ENCODE measurements at regions not wholly inside any gene's neighbourhood (a gene's known extent, or its start where the extent isn't known, plus 50 kb on each side); places are given as distances from the start of the nearest gene placed in this dataset.
"Not testable (repeated sequence)": the region's sequence is repeated elsewhere in the genome, so short reads cannot be mapped to it uniquely, and the experiment has no call there.

GRCh38 chr3:135636596-135636995, 328.9 kb upstream of the PPP2R3A start:
- no peak for DNase-seq (ENCODE audit: low spot score)

DNA sequence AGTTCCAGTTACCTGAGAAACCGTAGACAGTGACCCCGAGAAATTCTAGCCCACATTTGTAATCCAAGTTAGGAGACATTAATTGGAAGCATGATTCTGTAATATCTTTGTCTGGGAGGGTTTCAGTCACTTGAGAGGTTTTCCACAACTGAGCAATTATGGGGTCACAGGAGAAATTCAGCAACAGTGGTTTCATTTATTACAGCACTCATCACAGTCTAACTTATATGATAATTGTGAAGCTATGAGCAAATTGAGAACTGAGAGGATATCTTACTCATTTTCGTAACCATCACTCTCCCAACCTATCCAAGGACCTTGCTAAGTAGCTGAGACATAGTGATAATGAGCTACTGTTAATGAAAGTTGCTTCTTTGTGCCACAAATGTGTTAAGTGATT, 328.5 kb upstream of the PPP2R3A start:
- DNase-seq (ENCODE audit: low spot score): no peak

DNA sequence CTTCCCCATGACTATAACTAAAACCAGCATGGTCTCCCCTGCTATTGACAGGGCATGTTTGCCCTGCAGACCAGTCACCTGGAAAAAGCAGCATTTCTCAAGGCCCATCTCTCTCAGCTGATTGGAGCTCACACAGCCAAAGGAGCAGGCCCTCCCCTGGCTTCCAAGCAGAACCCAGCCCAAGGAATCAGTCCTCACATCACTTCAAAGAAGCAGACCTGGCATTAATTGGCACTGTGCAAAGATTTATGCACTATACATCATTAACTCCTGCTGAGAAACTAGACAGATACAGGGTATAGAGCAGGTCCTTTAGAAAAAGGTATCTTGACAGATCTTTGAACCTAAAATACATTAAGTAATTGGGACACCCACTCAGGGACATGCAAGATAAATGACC, 323.8 kb upstream of the PPP2R3A start:
- no peak for DNase-seq (ENCODE audit: low spot score)

DNA sequence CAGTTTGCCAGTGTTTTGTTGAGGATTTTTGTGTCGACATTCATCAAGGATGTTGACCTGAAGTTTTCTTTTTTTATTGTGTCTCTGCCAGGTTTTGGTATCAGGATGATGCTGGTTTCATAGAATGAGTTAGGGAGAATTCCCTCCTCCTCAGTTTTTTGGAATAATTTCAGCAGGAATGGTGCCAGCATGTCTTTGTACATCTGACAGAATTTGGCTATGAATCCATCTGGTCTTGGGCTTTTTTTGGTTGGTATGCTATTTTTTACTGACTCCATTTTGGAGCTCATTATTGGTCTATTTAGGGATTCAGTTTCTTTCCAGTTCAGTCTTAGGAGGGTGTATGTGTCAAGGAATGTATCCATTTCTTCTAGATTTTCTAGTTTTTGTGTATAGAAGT, 320.0 kb upstream of the PPP2R3A start:
- DNase-seq (ENCODE audit: low spot score): no peak

- DNase-seq (ENCODE audit: low spot score): no peak
Observed at GRCh38 chr3:135646873-135647272, 318.7 kb upstream of the PPP2R3A start.

DNA sequence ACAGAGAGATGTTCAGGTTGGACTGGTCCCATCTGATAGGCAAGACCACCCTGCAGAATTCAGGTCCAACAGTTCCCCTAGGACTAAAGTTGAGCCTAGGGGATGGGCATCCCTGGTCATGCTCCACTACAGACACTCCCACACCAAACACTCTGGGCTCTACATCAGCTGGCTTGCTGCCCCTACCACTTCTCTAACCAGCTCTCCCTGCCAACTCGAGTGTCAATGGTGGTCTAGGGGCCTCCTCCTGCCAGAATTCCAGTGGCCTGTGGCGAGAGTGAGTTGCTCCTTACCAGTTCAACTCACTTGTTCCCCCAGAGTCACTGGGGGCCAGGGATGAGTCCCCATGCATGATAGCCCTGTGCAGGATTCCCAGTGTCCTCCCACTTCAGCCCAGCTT, 316.2 kb upstream of the PPP2R3A start:
- DNase-seq (ENCODE audit: low spot score): no peak

DNA sequence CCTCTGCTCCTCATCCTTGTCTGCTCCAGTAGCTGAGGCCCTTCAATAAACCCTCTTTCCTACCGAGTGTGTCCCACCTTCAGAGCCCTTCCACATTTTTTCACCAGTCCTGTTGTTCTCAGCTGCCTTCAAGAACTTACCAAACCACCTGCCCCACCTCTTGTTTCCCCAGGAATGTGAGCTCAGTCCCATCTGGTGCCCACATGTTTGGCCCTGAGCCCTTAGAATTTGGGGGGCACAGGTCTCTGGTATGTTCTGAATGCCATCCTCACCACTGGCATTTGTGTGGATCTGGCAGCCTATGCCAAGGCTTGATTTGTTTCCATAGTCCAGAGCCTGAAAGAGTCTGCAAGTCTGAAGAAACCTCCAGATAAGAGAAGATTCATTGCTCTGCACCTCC, 315.2 kb upstream of the PPP2R3A start:
- DNase-seq (ENCODE audit: low spot score): no peak

DNA sequence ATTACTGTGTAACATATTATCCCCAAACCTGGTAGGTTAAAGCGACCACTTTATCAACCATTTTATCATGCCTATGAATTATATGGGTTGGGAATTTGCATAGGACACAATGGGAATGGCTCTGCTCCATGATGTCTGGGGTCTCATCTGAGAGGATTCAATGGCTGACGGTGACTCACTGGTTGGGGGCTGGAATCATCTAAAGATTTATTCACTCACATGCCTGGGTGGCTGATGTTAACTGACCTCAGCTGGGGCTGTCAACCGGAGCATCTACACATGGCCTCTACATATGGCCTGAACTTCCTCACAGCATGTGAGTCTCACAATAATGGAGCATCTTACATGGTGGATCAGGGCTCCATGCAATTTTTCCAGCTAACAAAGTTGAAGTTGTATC, 313.1 kb upstream of the PPP2R3A start:
- no peak for DNase-seq (ENCODE audit: low spot score)

- DNase-seq (ENCODE audit: low spot score): no peak
Observed at GRCh38 chr3:135655328-135655727, 310.2 kb upstream of the PPP2R3A start.

DNA sequence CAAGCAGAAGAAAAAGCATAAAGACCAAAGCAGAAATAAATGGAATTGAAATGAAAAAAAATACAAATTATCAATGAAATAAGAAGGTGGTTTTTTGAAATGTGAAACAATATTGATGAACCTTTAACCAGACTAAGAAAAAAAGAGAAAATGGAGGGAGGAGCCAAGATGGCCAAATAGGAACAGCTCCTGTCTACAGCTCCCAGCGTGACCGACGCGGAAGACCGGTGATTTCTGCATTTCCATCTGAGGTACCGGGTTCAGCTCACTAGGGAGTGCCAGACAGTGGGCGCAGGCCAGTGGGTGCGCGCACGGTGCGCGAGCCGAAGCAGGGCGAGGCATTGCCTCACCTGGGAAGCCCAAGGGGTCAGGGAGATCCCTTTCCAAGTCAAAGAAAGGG, 307.1 kb upstream of the PPP2R3A start:
- DNase-seq (ENCODE audit: low spot score): not testable (repeated sequence)

DNA sequence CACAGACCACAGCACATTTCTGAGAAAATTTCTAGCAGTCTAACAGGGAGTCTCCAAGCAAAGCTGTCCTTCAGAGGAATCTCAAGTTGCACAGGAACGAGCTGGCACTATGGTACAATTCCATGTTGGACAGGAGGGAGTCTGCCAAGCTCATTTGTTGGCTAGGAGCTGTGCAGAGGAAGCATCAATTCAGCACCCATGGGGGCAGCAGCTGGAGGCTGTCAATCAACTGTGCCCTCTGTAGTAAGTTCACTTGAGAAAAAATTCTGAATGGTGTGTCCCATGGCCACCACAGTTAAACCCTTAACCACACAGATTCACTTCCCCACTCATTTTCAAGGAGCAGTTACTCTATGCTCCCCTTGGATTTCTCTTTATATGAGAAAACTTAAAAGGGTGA, 298.5 kb upstream of the PPP2R3A start:
- DNase-seq (ENCODE audit: low spot score): no peak

DNA sequence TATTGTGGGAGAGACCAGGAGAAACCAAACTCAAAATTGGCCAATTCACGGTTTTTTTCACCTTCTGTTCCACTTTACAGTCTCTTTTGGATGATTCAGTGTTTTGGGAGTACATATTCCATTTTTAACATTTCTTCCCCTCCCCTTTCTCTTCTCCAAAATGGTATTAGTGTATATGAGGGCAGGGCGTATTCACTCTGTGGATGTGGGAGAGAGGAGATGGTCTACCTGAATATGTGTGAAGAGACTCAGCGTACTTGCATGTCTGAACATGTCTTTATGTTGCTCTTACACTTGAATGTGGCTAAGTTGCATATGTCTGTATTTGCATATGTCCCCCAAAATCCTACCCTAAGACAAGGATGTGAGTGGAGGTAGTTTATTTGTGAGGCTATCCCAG, 291.0 kb upstream of the PPP2R3A start:
- no peak for DNase-seq (ENCODE audit: low spot score)

- DNase-seq (ENCODE audit: low spot score): no peak
Observed at GRCh38 chr3:135678386-135678785, 287.1 kb upstream of the PPP2R3A start.

- DNase-seq (ENCODE audit: low spot score): no peak
Observed at GRCh38 chr3:135688003-135688402, 277.5 kb upstream of the PPP2R3A start.

- no peak for DNase-seq (ENCODE audit: low spot score)
Observed at GRCh38 chr3:135690664-135691063, 274.9 kb upstream of the PPP2R3A start.

- DNase-seq (ENCODE audit: low spot score): no peak
Observed at GRCh38 chr3:135691240-135691639, 274.3 kb upstream of the PPP2R3A start.

DNA sequence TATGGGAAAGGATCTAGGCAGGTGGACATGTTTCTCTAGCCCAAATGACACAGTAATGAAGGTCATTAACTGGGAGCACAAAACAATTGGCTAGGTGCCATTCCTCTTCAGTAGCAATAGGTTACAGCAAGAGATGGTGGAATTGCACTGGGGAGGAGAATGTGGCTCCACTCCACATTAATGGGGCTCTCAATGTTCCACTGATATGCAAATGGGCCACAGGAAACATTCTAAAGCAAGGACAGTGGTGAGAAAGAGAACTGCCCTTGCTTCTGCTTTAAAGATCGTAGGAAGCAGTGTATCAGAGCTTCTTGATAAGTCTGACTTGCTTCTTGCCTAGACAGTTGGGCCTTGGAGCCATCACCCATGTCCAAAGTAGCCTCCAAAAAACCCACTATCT, 271.4 kb upstream of the PPP2R3A start:
- no peak for DNase-seq (ENCODE audit: low spot score)

GRCh38 chr3:135699741-135700140, 265.8 kb upstream of the PPP2R3A start:
- DNase-seq (ENCODE audit: low spot score): no peak

DNA sequence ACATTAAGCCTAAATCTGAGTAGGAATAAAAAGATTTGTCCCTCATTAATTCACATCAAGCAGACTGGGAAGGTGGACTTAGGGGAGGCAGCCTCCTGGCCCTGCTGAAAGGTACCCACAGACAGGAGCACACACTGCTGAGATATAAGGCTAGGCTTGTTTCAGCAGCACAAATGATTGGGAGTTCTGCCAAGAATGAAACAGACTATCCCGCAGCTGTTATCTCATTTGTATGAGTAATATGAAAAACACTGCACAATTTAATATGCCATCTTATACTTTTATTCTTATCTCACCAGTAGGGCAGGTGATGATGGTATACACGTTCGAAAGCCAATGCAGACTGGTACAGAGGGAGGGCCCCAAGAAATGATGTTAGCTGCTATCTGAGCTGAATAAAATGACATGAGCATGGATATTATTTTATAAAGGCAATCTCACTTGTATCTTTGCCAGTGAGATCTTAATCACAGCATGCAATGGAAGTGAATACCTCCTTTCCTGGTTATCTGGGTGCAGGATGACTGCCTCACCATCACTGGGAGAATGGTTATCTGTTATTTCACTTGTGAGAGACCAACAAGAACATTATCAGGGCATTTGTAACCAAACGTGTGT, 258.7 kb upstream of the PPP2R3A start:
- DNase-seq (ENCODE audit: low spot score): no peak

DNA sequence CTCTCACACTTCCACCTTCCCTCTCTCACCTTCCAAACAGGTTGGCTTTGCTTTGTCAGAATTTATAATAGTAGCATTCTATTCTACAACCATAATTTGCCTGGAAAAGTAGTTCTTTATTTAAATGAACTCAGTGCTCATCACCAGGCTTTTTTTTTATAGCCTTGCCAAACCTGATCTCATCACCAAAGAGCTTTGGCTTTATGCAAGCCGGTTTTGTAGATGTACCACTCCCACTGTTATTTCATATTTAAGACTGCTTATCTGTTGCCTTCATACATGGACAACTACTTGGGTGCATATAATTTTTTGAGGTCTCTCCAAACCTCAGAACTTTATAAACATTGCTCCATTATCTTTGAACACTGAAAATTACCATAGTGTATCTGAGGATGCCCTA, 246.1 kb upstream of the PPP2R3A start:
- DNase-seq (ENCODE audit: low spot score): no peak

DNA sequence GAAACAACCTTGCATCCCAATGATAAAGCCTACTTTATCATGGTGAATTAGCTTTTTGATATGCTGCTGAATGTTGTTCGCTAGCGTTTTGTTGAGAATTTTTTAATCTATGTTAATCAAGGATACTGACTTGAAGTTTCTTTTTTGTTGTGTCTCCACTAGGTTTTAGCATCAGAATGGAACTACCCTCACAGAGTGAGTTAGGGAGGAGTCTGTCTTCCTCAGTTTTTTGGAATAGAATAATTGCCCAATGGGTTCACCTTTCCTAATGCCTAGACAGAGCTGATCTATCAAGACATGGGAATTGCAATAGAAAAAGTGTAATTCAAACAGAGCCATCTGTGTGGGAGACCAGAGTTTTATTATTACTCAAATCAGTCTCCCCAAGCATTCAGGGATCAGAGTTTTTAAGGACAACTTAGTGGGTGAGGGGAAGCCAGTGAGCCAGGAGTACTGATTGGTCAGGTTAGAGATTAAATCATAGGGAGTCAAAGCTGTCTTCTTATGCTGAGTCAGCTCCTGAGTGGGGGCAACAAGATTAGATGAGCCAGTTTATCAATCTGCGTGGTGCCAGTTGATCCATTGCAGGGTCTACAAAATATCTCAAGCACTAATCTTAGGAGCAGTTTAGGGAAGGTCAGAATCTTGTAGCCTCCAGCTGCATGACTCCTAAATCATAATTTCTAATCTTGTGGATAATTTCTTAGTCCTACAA, 237.4 kb upstream of the PPP2R3A start:
- no peak for DNase-seq (ENCODE audit: low spot score)

DNA sequence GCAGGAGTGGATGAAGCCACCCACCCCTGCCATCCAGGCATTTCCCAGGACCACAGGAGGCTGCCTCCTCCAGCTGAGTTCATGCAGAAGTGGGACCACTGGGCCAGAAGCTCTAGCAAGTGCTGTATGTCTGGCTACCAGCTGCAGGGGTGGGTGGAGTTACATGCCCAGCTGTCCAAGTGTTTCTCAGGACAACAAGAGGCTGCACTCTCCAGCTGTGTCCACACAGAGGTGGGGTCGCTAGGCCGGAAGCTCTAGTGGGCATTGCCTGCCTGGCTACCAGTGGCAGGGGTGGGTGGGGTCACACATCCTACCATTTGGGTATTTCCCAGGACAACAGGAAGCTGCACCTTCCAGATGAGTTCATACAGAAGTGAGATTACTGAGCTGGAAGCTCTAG, 234.0 kb upstream of the PPP2R3A start:
- no peak for DNase-seq (ENCODE audit: low spot score)

DNA sequence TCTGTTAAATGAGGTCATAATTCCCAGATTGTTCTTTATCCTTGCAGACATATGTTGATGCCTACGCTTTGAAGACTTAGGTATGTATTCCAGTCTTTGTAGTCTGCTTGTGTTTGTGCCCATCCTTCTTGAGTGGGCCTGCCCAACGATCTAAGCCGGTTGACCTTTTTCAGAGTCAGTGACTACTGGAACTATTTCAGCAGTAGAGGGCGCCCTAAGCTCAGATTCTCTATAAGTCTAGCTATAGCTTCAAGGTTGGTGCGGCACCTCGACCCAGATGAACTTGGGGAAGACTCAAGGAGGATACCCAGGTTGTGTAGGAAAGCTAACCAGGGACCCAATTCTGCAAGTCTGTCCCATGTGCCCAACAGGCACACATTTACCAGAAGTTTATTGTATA, 228.8 kb upstream of the PPP2R3A start:
- no peak for DNase-seq (ENCODE audit: low spot score)

DNA sequence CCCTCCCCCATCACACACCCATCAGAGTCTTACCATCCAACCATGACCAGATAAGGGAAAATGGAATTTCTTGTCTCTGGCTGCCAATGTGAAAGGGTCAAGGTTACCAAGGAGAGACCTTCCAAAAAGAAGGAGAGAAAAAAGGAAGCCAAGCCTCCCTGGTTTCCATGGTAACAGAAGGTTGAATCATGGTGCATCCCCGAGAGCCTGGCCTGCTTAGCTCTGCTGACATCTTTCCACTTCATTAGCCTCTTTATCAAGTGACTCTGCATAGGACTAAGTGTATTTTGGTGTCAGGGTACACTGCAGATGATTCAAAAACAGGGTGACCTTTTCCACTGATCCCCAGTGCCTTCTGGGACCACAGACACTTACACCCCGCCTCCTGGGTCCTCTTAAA, 225.7 kb upstream of the PPP2R3A start:
- DNase-seq (ENCODE audit: low spot score): no peak

All from pons (tissue), 1 donor.